OCI-LY7 (cell line): ENCODE measurements at regions not wholly inside any gene's neighbourhood (a gene's known extent, or its start where the extent isn't known, plus 50 kb on each side); places are given as distances from the start of the nearest gene placed in this dataset.

ENCODE experiments used
- EZH2phosphoT487 ChIP-seq: fragments of 200-600 bp; sonication (generic); IDR thresholded peaks from 2 replicates; pipeline ENCODE4 v1.6.1; 2018; ENCODE audit warnings: low read depth, borderline replicate concordance, mild to moderate bottlenecking, mixed run types, antibody characterized with exemption, low read length, moderate library complexity, mixed read lengths
- TF ChIP-seq, protein P1 (sequence below): fragments of 200-600 bp; sonication (generic); conservative IDR thresholded peaks from 2 replicates; pipeline ENCODE4 v1.5.1; 2014; ENCODE audit warnings: mild to moderate bottlenecking, antibody characterized with exemption, low read length, moderate library complexity, mixed read lengths

DNA sequence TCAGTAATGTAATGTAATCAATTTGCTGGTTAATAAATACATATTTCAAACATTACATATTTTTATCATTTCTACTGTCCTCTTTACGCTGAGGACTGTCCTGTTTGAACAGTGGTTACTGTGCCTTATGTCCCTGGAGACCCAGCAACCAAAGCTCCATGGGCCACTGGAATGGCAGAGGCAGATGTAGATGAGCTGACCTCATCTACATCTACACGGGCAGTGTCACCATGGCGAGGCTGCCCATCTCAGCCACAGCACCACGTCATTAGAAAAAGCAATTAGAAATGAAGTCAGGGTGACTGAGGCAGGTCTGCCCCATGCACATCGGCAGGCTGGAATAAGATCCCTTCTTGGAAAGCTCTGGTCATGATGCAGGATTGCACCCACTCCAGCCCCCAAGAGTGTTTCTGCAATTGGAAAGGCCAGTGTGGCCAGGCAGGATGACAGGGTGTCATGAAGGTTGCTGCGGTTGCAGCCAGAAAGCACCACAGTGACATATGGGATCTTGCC, 237.5 kb downstream of the NDUFA10 start:
- TF ChIP-seq, protein P1, sequence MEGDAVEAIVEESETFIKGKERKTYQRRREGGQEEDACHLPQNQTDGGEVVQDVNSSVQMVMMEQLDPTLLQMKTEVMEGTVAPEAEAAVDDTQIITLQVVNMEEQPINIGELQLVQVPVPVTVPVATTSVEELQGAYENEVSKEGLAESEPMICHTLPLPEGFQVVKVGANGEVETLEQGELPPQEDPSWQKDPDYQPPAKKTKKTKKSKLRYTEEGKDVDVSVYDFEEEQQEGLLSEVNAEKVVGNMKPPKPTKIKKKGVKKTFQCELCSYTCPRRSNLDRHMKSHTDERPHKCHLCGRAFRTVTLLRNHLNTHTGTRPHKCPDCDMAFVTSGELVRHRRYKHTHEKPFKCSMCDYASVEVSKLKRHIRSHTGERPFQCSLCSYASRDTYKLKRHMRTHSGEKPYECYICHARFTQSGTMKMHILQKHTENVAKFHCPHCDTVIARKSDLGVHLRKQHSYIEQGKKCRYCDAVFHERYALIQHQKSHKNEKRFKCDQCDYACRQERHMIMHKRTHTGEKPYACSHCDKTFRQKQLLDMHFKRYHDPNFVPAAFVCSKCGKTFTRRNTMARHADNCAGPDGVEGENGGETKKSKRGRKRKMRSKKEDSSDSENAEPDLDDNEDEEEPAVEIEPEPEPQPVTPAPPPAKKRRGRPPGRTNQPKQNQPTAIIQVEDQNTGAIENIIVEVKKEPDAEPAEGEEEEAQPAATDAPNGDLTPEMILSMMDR, result no peak
- TF ChIP-seq EZH2phosphoT487, result no peak
